Urinary bladder (tissue), 3 donors: ENCODE measurements at regions not wholly inside any gene's neighbourhood (a gene's known extent, or its start where the extent isn't known, plus 50 kb on each side); places are given as distances from the start of the nearest gene placed in this dataset.

Experiments used
- DNase-seq: peaks from one replicate; pipeline ENCODE4 v3.0.0-alpha.2; 2015; ENCODE audit errors: extremely low spot score
- H3K27ac ChIP-seq: one replicate; pipeline ENCODE4 v1.5.1; 2013; ENCODE audit warnings: low read depth, mild to moderate bottlenecking, moderate library complexity
- H3K36me3 ChIP-seq: one replicate; pipeline ENCODE4 v1.6.1; 2013; ENCODE audit warnings: mild to moderate bottlenecking, moderate library complexity; ENCODE audit not compliant: insufficient read depth
- H3K4me1 ChIP-seq: one replicate; pipeline ENCODE4 v1.6.1; 2013; ENCODE audit warnings: mild to moderate bottlenecking, moderate library complexity; ENCODE audit not compliant: insufficient read depth
- H3K4me3 ChIP-seq: one replicate; pipeline ENCODE4 v1.5.1; 2013; ENCODE audit warnings: low read depth, low read length
- WGBS: extraction: QIAGEN DNeasy Blood & Tissue Kit; methylation state at CpG from one replicate; pipeline ENCODE4 v1.1.7; 2013; 5-methylcytosine and 5-hydroxymethylcytosine counted together
- donor health status: healthy with polysubstance abuse.
- donor health status: healthy.

DNA sequence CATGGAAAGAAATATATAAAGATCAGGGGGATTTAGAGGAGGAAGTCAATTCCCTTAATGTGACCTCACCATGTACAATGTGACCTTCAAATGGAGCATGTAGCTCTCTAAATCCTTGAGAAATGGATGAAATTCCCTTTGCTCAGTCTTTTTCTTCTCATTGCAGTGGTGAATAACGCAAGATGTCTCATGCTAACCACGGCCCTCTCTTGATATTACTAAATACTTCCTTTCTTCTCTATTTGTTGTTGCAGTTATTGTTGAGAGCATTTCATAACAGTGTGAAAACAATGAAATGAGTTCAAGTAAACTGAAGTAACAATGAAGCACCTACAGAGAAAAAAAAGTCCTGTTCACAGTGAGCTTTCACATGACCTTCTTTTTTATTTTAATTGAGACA lies 55.6 kb downstream of the ZNF281 start:
- no peak for DNase-seq
- Histone ChIP-seq H3K4me1 (no peaks in the 10 kb centered on the region), H3K36me3 (no peaks in the 10 kb centered on the region), H3K4me3 (no peak overlapping the region), H3K27ac (no peak overlapping the region)
- 88% methylated on average over 2 of the region's 2 CpGs for WGBS

- H3K4me1 ChIP-seq, result no peaks in the 10 kb centered on the region
- H3K36me3 ChIP-seq, result no peaks in the 10 kb centered on the region
- no peak overlapping the region for H3K4me3 ChIP-seq
- H3K27ac ChIP-seq, result no peak overlapping the region
- 90% methylated on average over 1 of the region's 1 CpG for WGBS
- DNase-seq, result no peak
These were observed 56.6 kb downstream of the ZNF281 start for GRCh38 chr1:200353232-200353631.

DNA sequence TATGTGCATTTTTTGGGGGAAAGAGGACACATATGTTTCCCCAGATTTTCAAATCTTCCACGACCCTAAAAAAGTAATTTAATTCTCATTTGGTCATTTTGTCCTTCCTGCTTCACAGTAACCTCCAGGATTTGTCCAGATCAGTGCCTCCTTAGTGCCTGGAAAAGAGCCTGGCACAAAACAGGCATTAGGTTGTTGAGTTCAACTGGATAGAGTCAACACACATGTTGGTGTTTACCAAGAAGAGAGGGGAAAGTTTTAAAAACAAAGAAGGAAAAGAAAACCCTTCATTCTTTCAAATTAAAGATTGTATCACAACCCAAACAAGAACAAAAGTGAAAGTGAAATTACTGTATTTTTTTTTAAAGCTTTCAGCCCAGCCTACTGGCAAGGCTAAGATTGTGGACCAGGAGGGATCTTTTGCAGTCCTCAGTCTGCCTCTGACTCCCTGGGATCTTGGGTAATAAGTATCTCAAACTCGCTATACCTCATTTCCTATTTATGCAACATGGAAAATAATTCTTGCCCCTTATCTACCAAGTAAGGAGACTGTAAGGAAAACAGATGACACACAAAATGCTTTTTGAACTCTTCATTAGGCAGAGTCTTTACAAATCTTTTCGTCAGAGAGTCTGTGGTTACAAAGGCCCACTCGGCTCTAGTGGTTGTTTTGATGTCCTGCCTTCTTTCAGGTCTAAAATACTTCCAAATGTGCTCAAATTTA lies 57.8 kb downstream of the ZNF281 start:
- Histone ChIP-seq H3K4me1 (no peaks in the 10 kb centered on the region), H3K27ac (no peak overlapping the region), H3K4me3 (no peak overlapping the region), H3K36me3 (no peaks in the 10 kb centered on the region)
- DNase-seq, result no peak
- WGBS, result 45% methylated on average over 4 of the region's 4 CpGs

- no peak for DNase-seq
- Histone ChIP-seq H3K36me3 (no peaks in the 10 kb centered on the region), H3K27ac (no peak overlapping the region), H3K4me3 (no peak overlapping the region), H3K4me1 (no peaks in the 10 kb centered on the region)
- 84% methylated on average over 4 of the region's 4 CpGs for WGBS
These were observed 58.4 kb downstream of the ZNF281 start for GRCh38 chr1:200351425-200351824.

DNA sequence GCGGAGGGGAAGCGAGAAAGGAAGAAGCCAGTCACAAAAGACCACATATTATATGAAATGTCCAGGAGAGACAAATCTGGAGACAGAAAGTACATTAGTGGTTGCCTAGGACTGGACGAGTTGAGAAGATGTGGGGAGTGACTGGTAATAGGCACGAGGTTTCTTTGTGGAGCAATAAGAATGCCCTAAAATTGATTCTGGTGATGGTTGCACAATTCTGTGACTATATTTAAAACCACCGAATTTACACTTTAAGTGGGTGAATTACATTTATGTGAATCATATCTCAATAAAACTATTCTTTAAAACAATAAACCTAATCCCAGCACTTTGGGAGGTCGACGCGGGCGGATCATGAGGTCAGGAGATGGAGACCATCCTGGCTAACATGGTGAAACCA lies 63.1 kb downstream of the ZNF281 start:
- no peaks in the 10 kb centered on the region for H3K36me3 ChIP-seq
- no peak for DNase-seq
- H3K4me1 ChIP-seq, result no peaks in the 10 kb centered on the region
- no peak overlapping the region for H3K4me3 ChIP-seq
- no peak overlapping the region for H3K27ac ChIP-seq
- WGBS, result 91% methylated on average over 9 of the region's 9 CpGs

DNA sequence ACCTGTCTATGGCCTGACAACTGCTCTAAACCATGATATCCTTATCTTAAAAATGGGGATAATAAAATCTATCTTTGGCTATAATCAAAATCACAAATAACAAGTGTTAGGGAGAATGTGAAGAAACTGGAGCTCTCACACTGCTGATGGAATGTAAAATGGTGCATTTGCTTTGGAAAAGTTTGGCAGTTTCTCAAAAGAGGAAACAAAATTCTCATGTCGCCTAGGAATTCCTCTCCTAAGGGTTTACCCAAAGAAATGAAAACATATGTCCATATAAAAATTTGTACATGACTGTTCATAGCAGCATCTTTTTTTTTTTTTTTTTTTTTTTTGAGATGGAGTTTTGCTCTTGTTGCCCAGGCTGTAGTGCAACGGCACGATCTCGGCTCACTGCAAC lies 64.3 kb downstream of the ZNF281 start:
- Histone ChIP-seq H3K4me1 (no peaks in the 10 kb centered on the region), H3K27ac (no peak overlapping the region), H3K36me3 (no peaks in the 10 kb centered on the region), H3K4me3 (no peak overlapping the region)
- DNase-seq, result no peak
- WGBS, result 87% methylated on average over 3 of the region's 4 CpGs

GRCh38 chr1:200343874-200344273 lies 66.0 kb downstream of the ZNF281 start:
- 97% methylated on average over 2 of the region's 2 CpGs for WGBS
- H3K36me3 ChIP-seq, result no peaks in the 10 kb centered on the region
- H3K27ac ChIP-seq, result no peak overlapping the region
- no peak overlapping the region for H3K4me3 ChIP-seq
- no peaks in the 10 kb centered on the region for H3K4me1 ChIP-seq
- no peak for DNase-seq

- H3K36me3 ChIP-seq, result no peaks in the 10 kb centered on the region
- no peak for DNase-seq
These were observed 67.1 kb downstream of the ZNF281 start for GRCh38 chr1:200342511-200343311.

DNA sequence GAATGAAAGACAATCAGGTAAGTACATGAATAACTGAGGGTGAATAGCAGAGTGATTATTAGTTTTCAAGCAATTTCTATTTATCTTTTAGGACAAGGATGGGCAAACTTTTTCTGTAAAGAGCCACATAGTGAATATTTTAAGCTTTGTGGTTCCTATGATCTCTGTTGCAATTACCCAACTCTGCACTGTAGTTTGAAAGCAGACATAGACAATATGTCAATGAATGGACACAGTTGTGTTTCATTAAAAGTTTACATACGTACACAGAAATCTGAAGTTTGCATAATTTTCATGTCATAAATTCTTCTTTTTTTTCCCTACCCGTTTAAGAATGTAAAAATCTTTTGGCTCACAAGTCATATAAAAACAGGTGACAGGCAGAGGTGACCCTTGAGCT lies 71.4 kb downstream of the ZNF281 start:
- no peak overlapping the region for H3K4me3 ChIP-seq
- H3K36me3 ChIP-seq, result no peaks in the 10 kb centered on the region
- no peaks in the 10 kb centered on the region for H3K4me1 ChIP-seq
- H3K27ac ChIP-seq, result no peak overlapping the region
- 57% methylated on average over 2 of the region's 2 CpGs for WGBS
- no peak for DNase-seq

More at GRCh38 chr1:200342511-200343311, 67.1 kb downstream of the ZNF281 start:
- Histone ChIP-seq H3K4me1 (no peaks in the 10 kb centered on the region), H3K27ac (no peak overlapping the region), H3K4me3 (no peak overlapping the region)
- WGBS, result 81% methylated on average over 5 of the region's 5 CpGs

- DNase-seq, result no peak
- H3K27ac ChIP-seq, result no peak overlapping the region
- no peaks in the 10 kb centered on the region for H3K4me1 ChIP-seq
- no peaks in the 10 kb centered on the region for H3K36me3 ChIP-seq
- no peak overlapping the region for H3K4me3 ChIP-seq
- WGBS, result 72% methylated on average over 3 of the region's 3 CpGs
These were observed 72.0 kb downstream of the ZNF281 start for GRCh38 chr1:200337831-200338230.

GRCh38 chr1:200337410-200337809 lies 72.4 kb downstream of the ZNF281 start:
- no peaks in the 10 kb centered on the region for H3K4me1 ChIP-seq

DNA sequence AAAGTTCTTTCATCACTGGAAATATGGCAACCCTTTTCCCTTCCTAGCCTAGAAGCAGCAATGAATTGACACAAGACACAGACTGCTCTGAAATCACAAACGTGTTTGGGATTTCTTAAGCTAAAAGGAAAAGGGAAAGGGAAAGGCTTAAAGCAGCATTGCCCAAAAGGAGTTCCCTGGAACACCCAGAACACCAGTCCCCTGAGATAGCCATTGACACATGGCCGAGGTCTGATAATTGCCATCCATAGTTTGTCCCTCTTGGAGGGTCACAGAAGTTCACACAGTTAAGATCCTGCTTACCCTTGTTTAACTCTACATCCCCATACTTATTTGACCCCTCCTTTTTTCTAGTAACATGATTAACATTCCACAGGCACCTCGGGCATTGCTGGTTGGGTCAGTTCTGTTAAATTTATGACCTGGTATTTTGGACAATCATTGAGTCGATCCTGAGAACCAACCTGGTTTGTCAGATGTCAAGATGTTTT lies 72.9 kb downstream of the ZNF281 start:
- no peak overlapping the region for H3K4me3 ChIP-seq
- 44% methylated on average over 4 of the region's 4 CpGs for WGBS
- H3K36me3 ChIP-seq, result no peaks in the 10 kb centered on the region
- no peak overlapping the region for H3K27ac ChIP-seq
- no peak for DNase-seq
- H3K4me1 ChIP-seq, result no peaks in the 10 kb centered on the region

More at GRCh38 chr1:200337410-200337809, 72.4 kb downstream of the ZNF281 start:
- Histone ChIP-seq H3K27ac (no peak overlapping the region), H3K4me3 (no peak overlapping the region), H3K36me3 (no peaks in the 10 kb centered on the region)
- WGBS, result 83% methylated on average over 2 of the region's 2 CpGs
- DNase-seq, result no peak

GRCh38 chr1:200336101-200336845 lies 73.6 kb downstream of the ZNF281 start:
- no peaks in the 10 kb centered on the region for H3K4me1 ChIP-seq
- no peaks in the 10 kb centered on the region for H3K36me3 ChIP-seq
- no peak overlapping the region for H3K27ac ChIP-seq
- no peak overlapping the region for H3K4me3 ChIP-seq
- DNase-seq, result no peak
- 58% methylated on average over 4 of the region's 4 CpGs for WGBS
